ENCODE measurements at regions not wholly inside any gene's neighbourhood (a gene's known extent, or its start where the extent isn't known, plus 50 kb on each side); places are given as distances from the start of the nearest gene placed in this dataset.

- H3K36me3 ChIP-seq, result no peaks in the 10 kb centered on the region
- H3K27ac ChIP-seq, result no peak overlapping the region
- intact Hi-C loops (cut with DNase I), result no loop called here
- no peak for TF ChIP-seq CTCF (IDR thresholded peaks at IDR 0.05)
- WGBS, 2 donors, result 66 to 72% methylated on average over 3 of the region's 3 CpGs
- H3K4me3 ChIP-seq, result no peak overlapping the region
- H3K4me1 ChIP-seq, result no peaks in the 10 kb centered on the region
- peaks cover 0 to 13% (median 4%) of the 10 kb centered on the region in 11 donors for H3K9me3 ChIP-seq
- peaks cover 0 to 4% (median 0%) of the 10 kb centered on the region in 7 donors for H3K27me3 ChIP-seq
- ATAC-seq (no peak), DNase-seq (no peak)
These were observed 121.3 kb upstream of the HNMT start for GRCh38 chr2:137842952-137843351.

GRCh38 chr2:137845422-137845821, 118.9 kb upstream of the HNMT start:
- H3K9me3 ChIP-seq, result peaks cover 0 to 13% (median 4%) of the 10 kb centered on the region in 11 donors
- no peak for ATAC-seq
- H3K4me3 ChIP-seq, result no peak overlapping the region
- H3K27ac ChIP-seq, result no peak overlapping the region
- TF ChIP-seq CTCF (IDR thresholded peaks at IDR 0.05), result no peak
- DNase-seq, result no peak
- intact Hi-C loops (cut with DNase I), result no loop called here
- H3K36me3 ChIP-seq, result no peaks in the 10 kb centered on the region
- H3K4me1 ChIP-seq, result no peaks in the 10 kb centered on the region
- peaks cover 0 to 15% (median 0%) of the 10 kb centered on the region in 7 donors for H3K27me3 ChIP-seq

GRCh38 chr2:137846993-137847392, 117.3 kb upstream of the HNMT start:
- Histone ChIP-seq H3K4me3 (no peak overlapping the region), H3K27ac (no peak overlapping the region), H3K4me1 (no peaks in the 10 kb centered on the region), H3K36me3 (no peaks in the 10 kb centered on the region), H3K27me3 (peaks cover 0 to 16% (median 0%) of the 10 kb centered on the region in 7 donors), H3K9me3 (peaks cover 0 to 13% (median 4%) of the 10 kb centered on the region in 11 donors)
- intact Hi-C loops (cut with DNase I), result no loop called here
- no peak for TF ChIP-seq CTCF (IDR thresholded peaks at IDR 0.05)
- DNase-seq, result no peak
- WGBS, 2 donors, result 64 to 69% methylated on average over 2 of the region's 2 CpGs
- no peak for ATAC-seq

GRCh38 chr2:137847443-137847842, 116.8 kb upstream of the HNMT start:
- Histone ChIP-seq H3K4me3 (no peak overlapping the region), H3K27ac (no peak overlapping the region), H3K36me3 (no peaks in the 10 kb centered on the region), H3K9me3 (peaks cover 0 to 13% (median 4%) of the 10 kb centered on the region in 11 donors), H3K27me3 (peaks cover 0 to 16% (median 0%) of the 10 kb centered on the region in 7 donors), H3K4me1 (no peaks in the 10 kb centered on the region)
- ATAC-seq, result no peak
- DNase-seq, result no peak
- intact Hi-C loops (cut with DNase I), result no loop called here
- TF ChIP-seq CTCF (IDR thresholded peaks at IDR 0.05), result no peak

GRCh38 chr2:137857881-137858280, 106.4 kb upstream of the HNMT start:
- intact Hi-C loops (cut with DNase I), result no loop called here
- Histone ChIP-seq H3K27ac (no peak overlapping the region), H3K27me3 (peaks cover 0 to 3% (median 0%) of the 10 kb centered on the region in 7 donors), H3K4me1 (no peaks in the 10 kb centered on the region), H3K4me3 (no peak overlapping the region), H3K9me3 (no peaks in the 10 kb centered on the region), H3K36me3 (no peaks in the 10 kb centered on the region)
- no peak for TF ChIP-seq CTCF (IDR thresholded peaks at IDR 0.05)
- ATAC-seq, result no peak
- no peak for DNase-seq
- WGBS, 2 donors, result 51 to 60% methylated on average over 3 of the region's 3 CpGs

All from heart right ventricle (tissue), 16 donors.